ENCODE measurements at regions not wholly inside any gene's neighbourhood (a gene's known extent, or its start where the extent isn't known, plus 50 kb on each side); places are given as distances from the start of the nearest gene placed in this dataset.
"Not testable (repeated sequence)": the region's sequence is repeated elsewhere in the genome, so short reads cannot be mapped to it uniquely, and the experiment has no call there.

DNA sequence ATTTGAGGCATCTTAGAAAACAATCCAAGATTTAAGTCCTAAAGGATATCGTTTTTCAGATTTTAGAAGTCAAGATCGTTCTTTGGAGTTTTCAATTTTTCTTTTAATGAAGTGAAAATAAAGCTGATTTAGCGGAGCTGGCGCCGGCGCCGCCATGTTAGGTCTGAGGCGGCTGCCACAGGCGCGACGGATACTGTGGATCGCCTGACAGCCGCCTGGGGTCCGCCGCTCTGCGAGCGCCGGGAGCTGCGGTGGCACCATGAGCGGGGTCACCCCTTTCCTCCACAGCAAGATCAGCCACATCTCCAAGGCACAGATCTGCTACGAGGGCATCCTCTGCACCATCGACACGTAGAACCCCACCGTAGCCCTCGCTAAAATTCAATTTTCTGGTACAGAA lies 247.2 kb downstream of the GJA1 start:
- H3K27me3 ChIP-seq (ENCODE audit: insufficient read depth, poor library complexity, severe bottlenecking), result no peaks in the 10 kb centered on the region
- DNase-seq (ENCODE audit: low read depth in 1 of 2, low spot score in 1 of 2), result no peak
- no peak for TF ChIP-seq GABPA (IDR thresholded peaks at IDR 0.05; ENCODE audit: low read depth)

GRCh38 chr6:121685806-121686205 lies 250.4 kb downstream of the GJA1 start:
- H3K27me3 ChIP-seq (ENCODE audit: insufficient read depth, poor library complexity, severe bottlenecking); H3K27ac ChIP-seq (replicated peaks); DNase-seq (ENCODE audit: low read depth in 1 of 2, low spot score in 1 of 2); H3K4me3 ChIP-seq (replicated peaks; ENCODE audit: insufficient read depth, low read length): not testable (repeated sequence)

More for the DNA sequence above, 247.2 kb downstream of the GJA1 start:
- Histone ChIP-seq H3K27ac (replicated peaks) (no peak overlapping the region), H3K4me3 (replicated peaks; ENCODE audit: insufficient read depth, low read length) (no peak overlapping the region)

- Histone ChIP-seq H3K27ac (replicated peaks) (no peak overlapping the region), H3K27me3 (ENCODE audit: insufficient read depth, poor library complexity, severe bottlenecking) (no peaks in the 10 kb centered on the region), H3K4me3 (replicated peaks; ENCODE audit: insufficient read depth, low read length) (no peak overlapping the region)
- TF ChIP-seq REST (IDR thresholded peaks at IDR 0.05; ENCODE audit: insufficient replicate concordance, low read depth) (no peak), SPI1 (IDR thresholded peaks at IDR 0.05; ENCODE audit: borderline replicate concordance, low read depth) (no peak), POLR2AphosphoS5 (IDR thresholded peaks at IDR 0.05; ENCODE audit: low read depth) (no peak), GABPA (IDR thresholded peaks at IDR 0.05; ENCODE audit: low read depth) (no peak)
- TF ChIP-seq, protein P1, sequence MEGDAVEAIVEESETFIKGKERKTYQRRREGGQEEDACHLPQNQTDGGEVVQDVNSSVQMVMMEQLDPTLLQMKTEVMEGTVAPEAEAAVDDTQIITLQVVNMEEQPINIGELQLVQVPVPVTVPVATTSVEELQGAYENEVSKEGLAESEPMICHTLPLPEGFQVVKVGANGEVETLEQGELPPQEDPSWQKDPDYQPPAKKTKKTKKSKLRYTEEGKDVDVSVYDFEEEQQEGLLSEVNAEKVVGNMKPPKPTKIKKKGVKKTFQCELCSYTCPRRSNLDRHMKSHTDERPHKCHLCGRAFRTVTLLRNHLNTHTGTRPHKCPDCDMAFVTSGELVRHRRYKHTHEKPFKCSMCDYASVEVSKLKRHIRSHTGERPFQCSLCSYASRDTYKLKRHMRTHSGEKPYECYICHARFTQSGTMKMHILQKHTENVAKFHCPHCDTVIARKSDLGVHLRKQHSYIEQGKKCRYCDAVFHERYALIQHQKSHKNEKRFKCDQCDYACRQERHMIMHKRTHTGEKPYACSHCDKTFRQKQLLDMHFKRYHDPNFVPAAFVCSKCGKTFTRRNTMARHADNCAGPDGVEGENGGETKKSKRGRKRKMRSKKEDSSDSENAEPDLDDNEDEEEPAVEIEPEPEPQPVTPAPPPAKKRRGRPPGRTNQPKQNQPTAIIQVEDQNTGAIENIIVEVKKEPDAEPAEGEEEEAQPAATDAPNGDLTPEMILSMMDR (IDR thresholded peaks at IDR 0.05; ENCODE audit: insufficient read depth, low read length), result no peak
- no peak for DNase-seq (ENCODE audit: low read depth in 1 of 2, low spot score in 1 of 2)
Measured at GRCh38 chr6:121686611-121687023, 251.2 kb downstream of the GJA1 start.

DNA sequence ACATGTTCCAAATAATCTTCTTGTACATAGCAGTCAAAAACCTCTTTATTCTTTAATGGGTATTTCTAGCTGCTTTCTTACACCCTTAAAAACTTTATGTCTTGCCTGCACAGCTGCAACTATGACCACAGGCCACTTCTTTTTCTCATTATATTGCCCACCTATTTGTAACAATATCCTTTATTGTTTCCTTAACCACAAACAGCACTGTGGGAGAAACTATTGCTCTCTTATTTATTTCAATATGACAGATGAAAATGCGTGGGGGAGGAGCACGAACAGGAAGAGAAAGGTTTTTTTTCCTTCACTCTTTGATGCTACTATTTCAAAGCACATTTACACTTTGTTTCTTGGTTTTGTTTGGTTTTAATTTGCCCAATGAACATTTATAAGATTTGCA lies 253.5 kb downstream of the GJA1 start:
- TF ChIP-seq SPI1 (IDR thresholded peaks at IDR 0.05; ENCODE audit: borderline replicate concordance, low read depth), result no peak
- no peak for TF ChIP-seq GABPA (IDR thresholded peaks at IDR 0.05; ENCODE audit: low read depth)
- TF ChIP-seq, protein P1 (IDR thresholded peaks at IDR 0.05; ENCODE audit: insufficient read depth, low read length), result no peak
- Histone ChIP-seq H3K27ac (replicated peaks) (no peak overlapping the region), H3K27me3 (ENCODE audit: insufficient read depth, poor library complexity, severe bottlenecking) (no peaks in the 10 kb centered on the region), H3K4me3 (replicated peaks; ENCODE audit: insufficient read depth, low read length) (no peak overlapping the region)
- no peak for DNase-seq (ENCODE audit: low read depth in 1 of 2, low spot score in 1 of 2)

DNA sequence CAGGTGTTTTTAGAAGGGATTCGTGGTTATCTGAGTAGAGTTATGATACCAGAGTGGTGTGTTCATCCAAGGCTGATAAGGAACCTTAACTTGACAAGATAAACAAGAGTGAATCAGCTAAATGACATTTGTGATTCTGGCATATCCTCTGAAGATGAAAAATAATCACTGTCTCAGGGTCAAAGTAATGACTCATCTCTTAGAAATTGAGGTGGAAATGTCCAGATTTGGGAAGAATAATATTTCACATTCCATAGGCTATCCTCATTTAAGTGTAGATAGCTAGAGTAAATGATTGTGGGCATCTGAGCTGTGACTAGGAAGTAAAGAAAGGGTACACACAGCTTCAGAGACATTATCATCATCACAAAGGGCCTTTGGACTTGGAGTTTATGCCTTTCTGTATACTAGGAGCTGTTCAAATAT lies 255.7 kb downstream of the GJA1 start:
- no peak for TF ChIP-seq REST (IDR thresholded peaks at IDR 0.05; ENCODE audit: insufficient replicate concordance, low read depth)
- no peak for TF ChIP-seq POLR2AphosphoS5 (IDR thresholded peaks at IDR 0.05; ENCODE audit: low read depth)
- TF ChIP-seq, protein P1 (IDR thresholded peaks at IDR 0.05; ENCODE audit: insufficient read depth, low read length), result no peak
- no peak for TF ChIP-seq SPI1 (IDR thresholded peaks at IDR 0.05; ENCODE audit: borderline replicate concordance, low read depth)
- no peak for TF ChIP-seq GABPA (IDR thresholded peaks at IDR 0.05; ENCODE audit: low read depth)
- no peak for DNase-seq (ENCODE audit: low read depth in 1 of 2, low spot score in 1 of 2)
- H3K27me3 ChIP-seq (ENCODE audit: insufficient read depth, poor library complexity, severe bottlenecking), result no peaks in the 10 kb centered on the region
- H3K4me3 ChIP-seq (replicated peaks; ENCODE audit: insufficient read depth, low read length), result no peak overlapping the region
- no peak overlapping the region for H3K27ac ChIP-seq (replicated peaks)
